CD4-positive, alpha-beta T cell treated with Interleukin-4 for 4 hours (primary cell): ENCODE measurements at regions not wholly inside any gene's neighbourhood (a gene's known extent, or its start where the extent isn't known, plus 50 kb on each side); places are given as distances from the start of the nearest gene placed in this dataset.

Source experiments
- DNase-seq: peaks from one replicate; pipeline ENCODE4 v3.0.0-alpha.2; 2020

DNA sequence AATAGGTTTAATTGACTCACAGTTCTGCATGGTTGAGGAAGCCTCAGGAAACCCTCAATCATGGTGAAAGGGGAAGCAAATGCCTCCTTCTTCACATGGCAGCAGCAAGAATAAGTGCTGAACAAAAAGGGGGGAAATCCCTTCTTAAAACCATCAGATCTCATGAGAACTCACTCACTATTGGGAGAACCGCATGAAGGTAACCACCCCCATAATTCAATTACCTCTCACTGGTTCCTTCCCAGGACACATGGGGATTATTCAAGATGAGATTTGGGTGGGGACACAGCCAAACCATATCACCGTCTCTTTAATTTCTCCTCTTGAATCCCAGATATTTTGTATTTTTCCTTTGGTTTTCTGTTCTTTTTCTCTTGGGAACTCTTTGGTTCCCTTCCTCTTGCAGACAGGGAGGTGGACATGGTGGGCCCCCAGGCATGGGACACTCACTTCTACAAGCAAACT lies 223.6 kb downstream of the TBXT start:
- no peak for DNase-seq

DNA sequence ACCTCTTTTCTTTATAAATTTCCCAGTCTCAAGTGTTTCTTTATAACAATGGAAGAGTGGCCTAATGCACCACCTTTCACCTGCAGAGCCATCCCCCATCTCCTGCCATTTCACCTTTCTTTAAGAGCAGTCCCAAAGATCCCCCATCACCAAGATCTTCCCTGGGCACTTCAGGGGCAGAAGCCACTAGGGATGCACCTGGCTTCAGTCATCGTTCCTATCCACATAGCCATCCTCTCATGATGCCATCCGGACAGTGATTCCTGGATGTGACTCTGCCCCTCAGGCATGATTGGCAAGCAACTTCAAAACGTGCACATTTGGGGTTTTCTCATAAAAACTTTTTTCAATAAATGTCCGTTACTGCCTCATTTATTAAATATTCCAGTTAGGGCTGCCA lies 225.9 kb downstream of the TBXT start:
- DNase-seq, result no peak

DNA sequence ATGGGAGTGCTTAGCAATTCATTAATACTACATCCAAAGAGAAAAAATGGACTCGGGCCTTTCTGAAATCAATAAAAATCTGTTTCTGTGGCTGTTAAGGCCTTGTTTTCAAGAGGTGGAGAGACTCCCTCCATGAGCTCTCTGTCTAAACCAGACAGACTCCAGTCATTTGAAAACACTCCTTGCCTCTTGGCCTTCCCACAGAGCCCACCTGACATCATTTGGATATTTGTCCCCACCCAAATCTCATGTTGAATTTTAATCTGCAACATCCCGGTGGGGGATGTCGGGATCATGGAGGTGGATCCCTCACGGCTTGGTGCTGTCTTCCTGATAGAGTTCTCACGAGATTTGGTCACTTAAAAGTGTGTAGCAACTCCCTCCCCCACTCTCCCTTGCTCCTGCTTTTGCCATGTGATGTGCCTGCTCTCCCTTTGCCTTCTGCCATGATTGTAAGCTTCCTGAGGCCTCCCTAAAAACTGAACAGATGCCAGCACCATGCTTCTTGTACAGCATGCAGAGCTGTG lies 226.3 kb downstream of the TBXT start:
- DNase-seq, result no peak

DNA sequence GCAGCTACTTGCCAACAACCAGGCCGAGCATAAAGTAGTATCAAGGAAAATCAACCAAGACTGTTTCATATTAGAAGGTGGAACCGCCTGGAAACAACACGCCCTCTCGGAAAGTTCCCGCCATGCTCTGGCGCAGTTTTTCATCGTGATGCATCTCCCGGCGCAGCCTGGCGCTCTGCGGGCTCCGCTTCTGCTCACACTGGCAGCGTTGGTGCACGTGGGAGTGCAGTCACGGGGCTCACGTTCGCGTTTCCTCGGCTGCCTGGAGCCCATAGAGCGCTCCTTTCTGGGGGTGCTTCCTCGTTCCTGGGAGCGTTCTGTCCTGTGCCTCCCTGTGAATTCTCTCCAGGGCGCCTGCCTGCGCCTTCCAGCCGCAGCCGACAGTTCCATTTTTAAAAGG lies 227.3 kb downstream of the TBXT start:
- DNase-seq, result no peak

DNA sequence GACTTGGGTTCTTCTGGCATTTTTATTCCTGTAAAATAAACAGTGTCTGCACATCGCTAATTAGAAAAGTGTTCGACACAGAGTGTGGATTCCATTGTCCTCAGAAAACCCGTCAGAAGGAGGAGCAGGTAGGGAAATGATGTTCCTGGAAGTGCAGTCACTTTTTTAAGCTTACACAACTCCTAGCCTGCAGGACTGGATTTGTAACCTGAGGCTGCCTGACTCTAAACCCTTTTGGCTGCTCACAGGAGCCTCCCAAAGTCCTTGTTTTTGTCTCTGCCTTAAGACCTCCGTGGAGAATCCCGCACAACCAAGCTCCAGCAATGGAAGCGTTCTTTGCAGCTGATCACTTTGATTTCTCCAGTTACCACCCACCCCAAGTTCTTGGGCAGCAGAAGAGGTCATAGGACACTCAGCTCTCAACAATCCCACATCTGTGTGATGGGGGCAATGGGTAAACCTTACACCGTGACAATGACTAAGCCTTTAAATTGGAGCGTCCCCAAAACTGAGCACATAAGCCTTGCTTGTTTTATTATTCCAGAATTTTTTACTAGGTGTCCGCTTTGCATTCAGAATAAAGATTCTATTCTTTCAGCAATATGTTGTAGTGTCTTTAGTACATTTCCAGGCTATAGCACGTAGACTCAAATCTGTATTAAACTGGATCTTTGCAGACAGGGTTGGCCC lies 227.9 kb downstream of the TBXT start:
- DNase-seq, result no peak

DNA sequence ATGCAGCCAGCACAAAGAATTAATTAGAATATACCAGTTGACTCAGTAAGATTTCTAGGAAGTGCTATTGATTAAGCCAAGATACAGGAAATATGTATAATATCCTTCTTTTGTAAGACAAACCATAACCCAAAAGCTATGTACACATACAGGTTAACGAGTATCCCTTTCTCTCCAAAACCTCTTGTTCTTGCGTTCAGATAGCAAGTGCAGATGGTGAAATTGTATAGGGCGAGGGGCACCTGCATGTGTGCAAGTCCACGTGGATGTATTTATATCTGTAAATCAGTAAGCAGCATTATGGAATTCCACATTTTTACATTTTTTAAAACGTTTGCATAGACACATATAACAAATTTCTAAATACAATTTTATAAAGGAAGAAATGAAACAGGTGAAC lies 228.6 kb downstream of the TBXT start:
- DNase-seq, result no peak

DNA sequence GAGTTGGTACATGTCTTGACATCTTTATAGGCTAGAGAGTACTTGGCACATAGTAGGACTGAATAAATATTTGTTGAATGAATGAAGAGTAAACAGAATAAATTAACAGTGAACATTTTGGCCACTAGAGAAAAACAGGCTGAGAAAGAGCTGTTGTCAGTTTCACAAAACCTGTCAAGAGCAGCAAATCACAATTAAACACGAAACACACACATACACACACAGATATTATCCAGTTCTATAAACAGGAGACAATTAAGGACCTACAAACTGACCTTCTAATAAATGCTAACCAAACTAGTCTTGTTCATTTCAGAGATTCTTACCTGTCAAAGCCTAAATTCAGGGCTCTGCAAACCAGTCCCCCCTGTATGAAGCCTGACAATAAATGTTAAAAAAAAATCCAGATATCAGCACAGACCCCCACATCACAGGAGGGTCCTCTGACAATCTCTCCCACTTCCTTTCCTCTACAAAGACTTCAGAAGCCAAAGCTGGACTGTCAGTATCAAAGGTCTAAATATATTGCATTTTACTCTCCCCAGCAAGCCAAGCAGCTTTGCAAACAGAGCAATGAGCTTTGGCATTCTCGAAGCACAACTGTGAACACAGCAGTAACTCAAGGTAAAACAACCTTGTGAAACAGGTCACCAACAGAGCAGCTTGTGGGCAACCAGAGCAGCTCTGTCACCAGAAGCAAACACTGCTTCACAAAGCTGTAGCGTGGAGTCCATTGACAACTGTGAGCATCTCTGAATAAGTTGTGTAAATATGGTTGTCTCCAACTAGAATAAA lies 229.9 kb downstream of the TBXT start:
- DNase-seq, result no peak

DNA sequence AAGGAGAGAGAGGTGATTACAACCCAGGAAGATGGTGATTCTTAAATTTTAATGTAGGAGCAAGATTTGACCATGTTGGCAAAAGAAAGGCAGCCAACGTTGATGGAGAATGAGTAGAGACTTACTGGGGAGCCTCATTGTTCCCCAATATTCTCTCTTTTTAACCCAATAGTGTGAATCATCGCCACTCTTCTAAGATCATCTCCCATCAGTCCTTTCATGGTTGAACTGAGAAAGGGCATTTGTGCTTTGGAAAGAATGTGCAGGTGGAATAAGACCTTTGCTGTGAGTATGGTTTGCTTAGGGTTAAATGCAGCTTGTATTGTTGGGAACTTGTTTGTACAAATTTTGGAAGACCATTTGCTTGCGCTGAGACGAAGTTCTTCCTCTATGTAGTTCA lies 231.0 kb downstream of the TBXT start:
- no peak for DNase-seq

DNA sequence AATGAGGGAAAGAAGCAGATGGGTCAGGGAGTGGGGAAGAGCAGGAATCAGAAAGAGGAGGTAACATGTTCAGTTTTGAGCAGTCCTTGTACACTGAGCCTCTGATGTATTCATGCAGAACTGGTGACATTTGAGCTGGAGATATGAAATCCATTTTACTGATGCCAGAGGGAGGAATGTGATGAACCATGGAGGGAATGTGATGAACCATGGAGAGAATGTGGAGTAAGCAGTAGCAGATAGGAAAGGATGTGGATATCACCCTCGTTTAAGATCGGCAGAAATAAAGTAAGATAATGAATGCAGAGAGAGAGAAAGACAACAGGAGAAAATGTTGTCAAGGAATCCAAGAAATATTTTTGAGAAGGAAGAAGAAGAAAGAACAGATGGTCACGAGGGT lies 231.6 kb downstream of the TBXT start:
- DNase-seq, result no peak

DNA sequence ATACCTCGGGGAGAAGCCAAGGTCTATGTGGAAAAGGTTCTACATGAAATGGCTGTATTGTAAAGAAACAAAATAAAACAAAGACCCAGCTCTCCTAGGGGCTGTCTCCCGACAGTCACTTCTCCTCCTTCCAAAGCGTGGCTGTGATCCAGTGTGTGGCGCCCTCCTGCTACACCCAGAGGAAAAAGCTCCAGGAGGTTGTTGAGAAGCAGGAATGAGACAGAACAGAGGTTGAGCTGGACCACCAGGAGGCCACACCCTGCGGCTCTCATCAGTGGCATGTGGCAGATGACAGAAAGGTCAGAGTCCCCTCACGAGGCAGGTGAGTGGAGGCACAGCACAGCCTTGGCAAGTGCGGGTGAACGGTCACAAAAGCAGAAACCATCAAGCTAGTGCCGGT lies 236.0 kb downstream of the TBXT start:
- no peak for DNase-seq

DNA sequence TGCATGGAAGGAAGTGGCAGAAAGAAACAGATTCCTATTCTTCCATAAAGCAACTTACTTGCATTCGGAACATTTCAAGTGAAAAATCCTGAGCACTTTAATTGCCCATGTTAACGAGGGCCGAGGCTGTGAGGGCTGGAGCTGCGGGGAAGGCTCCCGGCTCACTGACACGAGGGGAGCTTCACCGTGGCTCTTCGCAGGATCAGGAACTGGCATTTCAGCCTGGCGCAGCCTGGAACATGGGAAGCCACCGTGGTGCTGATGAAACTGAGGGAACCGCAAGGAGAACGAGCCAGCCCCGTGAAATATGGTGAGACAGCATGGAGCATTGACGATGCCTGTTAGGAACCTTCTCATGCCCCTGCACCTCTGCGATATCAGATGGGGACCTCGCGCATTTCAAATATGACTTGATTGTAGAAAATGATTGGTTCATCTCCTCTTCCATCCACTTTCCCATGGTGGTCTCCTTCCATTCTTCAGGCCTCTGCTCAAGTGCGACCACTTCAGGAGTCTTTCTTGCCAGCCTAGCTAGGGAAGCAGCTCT lies 236.9 kb downstream of the TBXT start:
- no peak for DNase-seq

DNA sequence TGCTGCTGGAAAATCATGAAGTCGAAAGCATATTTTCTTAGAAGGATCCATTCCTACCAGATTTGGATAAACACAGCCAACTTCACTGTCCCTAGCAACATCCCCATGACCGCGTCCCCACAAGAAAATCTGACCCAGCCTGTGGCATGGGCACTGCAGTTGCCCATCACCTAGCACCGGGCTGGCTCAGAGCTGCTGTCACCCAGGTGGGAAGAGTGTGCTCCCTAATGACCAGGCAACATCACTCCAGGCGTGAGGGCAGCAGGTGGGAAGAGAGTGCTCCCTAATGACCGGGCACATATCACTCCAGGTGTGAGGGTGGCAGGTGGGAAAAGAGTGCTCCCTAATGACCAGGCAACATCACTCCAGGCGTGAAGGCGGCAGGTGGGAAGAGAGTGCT lies 238.0 kb downstream of the TBXT start:
- no peak for DNase-seq

DNA sequence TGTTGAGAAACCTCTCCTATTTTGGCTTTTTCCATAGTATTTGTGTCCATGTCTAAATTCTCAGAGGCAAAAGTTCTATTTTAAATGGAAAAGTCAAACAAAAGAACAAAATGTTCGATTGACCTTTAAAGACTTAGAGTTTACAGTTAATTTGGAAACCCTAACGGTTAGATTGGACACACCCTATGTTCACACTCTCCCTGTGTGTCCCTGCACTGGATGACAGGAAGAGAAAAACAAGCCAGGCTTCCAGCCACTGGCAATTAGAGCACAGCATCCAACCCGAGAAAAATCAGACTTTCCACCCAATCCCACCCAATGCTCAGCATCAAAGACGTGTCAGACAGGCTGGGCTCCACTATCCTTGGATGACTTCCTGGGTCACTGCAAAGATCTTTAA lies 241.3 kb downstream of the TBXT start:
- DNase-seq, result no peak

DNA sequence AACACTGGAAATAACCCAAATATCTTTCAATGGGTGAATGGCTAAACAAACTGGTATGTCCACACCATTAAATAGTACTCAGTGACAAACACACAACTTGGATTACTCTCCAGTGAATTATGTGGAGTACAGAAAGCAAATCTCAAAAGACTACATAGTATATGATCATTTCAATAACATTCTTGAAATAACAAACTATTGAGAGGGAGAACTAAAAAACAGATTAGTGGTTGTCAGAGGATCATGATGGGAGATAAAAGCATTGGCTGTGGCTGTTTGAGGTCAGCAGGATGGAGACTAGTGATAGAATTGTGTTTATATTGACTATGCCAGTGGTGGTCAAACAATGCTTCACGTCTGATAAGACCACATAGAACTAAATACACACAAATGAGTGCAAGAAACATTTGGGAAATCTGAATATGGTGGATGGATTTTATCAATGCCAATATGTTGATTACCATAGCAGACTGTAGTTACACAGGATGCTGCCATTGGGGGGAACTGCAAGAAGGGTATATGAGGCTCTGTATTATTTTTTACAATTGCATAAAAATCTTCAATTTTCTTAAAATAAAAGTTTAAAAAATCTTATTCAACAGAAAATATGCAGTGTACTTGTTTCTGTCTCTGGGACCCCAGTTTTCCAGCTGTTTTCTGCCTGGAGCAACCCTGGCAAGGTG lies 242.0 kb downstream of the TBXT start:
- no peak for DNase-seq

DNA sequence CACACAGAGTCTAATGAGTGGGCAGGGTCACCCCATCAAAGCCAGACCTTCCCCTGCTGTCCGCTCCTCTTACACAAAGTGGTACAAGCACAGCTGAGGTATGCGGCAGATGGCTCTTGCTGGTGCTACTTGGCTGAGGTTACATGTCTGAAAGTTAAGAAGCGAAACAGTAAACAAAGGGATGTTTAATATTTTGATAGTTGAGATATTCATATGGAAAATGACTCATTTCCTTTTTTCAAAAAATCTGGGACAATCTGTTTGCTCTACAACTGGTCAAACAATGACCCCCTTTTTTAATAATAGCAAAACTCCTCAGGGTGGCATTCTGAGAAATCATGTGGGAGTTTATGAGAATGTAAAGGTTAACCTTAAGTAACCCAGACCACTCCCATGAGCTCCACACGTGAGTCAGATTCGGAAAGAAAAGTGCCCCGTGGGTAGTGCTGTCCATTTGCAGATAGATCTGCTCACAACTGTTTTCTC lies 245.3 kb downstream of the TBXT start:
- no peak for DNase-seq

DNA sequence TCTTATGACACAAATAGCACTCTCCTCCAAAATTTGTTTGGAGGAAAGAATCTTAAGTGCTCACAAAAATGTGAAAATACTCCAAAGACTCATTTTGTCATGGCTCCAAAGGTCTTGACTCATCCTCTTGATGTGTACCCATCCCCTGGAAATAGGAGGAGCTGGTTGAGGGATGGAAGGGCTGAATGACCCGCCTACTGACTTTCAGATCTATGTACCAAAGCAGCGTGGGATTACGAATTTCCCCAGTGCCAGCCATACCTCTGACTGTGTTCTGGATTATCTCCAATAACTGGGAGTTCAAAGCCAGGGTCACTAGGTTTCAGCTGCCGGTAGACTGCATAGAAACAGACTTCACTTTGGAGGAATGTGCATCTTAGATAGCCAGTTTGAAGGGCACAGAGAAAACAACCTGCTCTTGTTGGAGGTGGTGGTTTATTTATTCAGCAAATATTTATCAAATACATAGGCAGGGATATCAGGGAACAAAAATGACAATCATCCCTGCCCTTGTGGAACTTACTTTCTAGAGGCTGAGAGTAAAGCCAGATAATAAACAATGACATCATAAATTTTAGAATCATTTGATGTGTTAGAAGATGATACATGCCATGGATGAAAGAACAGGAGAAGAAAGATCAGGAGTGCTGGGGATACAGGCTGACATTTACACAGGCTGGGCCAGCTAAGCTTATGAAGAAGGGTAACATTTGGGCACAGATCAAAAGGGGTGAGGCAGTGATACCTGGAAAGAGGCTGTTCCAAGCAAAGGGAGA lies 246.6 kb downstream of the TBXT start:
- DNase-seq, result no peak

DNA sequence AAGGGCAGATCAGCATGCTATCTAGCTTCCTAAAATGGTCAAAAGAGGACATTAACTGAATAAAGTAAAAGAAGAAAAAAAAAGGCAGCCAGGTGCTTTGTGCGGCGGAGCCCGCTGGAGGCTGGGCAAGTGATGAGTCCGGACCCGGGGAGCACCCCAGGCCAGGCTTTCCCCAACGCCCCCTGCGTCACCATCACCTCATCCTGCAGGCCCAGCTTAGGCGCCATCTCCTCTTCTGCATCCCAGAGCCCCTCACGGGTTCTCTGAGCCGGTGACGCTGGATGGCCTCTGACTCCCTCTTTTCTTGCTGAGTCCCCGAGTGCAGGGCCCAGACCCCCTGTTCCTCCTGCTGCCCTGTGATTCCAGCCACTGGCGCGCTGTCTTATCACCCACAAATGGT lies 250.1 kb downstream of the TBXT start:
- no peak for DNase-seq

DNA sequence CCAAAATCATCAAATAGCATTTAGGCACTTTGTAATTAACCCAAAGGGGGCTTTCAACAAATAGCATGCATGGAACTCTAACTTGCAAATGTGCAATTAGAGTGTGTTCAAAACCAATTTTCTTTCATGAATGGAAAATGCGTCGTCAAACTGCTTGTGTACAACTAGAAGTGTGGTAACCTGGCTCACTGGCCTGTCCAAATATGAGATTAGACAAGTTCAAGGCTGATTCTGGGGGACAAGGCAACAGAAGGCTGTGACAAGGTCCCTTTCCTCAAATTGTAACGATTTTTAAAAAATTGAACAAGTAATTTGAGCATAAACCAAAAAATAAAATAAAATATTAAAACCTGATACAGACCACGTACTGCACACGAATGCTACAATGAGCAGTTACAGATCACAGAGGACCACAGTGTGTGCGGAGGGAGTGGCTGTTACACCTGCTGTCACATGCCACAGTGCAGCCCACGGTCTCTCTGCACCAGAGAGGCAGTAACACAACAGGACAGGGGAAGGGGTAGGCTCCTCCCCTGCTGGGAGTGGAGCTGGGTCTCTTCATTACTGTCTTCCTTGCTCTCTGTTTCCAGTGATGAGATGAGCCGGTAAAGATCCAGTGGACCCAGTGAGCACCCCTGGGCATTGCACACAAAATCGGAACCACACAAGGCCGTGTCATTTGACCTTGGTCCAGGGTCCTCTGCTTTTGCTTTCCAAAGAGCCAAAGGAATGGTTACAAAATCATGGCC lies 252.2 kb upstream of the PDE10A start:
- DNase-seq, result no peak

DNA sequence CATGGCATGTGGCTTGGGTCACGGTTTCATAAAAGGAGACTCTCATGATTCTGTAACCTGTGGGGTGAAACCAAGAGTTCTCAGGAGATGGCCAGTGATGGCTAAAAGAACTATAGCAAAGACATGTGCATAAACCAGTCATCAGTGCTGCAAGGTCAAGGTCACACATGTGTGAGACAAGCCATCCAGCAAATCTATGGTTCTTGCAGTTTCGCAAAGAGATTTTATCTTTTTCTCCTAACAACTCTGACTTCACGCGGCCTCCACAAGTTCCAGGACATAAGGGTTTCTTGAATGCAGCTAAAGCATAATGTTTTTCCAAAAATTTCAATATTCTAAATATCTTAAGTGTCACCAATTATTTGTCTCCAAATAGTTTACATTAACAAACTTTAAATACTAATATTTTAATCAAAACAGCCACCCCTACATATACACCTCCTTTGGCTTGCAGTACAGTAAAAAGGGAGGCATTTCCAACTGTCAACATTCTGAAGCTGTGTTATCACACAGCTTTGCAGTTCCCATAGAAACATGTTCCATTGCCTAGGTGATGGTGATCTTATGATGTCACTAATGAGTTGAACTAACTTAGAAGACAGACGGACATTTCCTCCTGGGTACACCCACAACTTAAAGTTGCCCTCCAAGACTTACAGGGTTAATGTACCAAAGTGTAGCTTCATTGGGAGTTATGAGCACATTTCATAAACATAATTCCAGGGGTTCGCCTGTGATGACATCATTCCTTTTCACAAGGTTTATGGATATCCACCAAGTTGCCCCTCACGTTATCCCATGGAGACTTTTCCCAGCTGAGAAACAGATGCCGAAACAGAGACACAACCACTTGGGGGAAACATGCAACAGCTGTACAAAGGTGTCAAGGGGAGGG lies 250.9 kb upstream of the PDE10A start:
- no peak for DNase-seq

DNA sequence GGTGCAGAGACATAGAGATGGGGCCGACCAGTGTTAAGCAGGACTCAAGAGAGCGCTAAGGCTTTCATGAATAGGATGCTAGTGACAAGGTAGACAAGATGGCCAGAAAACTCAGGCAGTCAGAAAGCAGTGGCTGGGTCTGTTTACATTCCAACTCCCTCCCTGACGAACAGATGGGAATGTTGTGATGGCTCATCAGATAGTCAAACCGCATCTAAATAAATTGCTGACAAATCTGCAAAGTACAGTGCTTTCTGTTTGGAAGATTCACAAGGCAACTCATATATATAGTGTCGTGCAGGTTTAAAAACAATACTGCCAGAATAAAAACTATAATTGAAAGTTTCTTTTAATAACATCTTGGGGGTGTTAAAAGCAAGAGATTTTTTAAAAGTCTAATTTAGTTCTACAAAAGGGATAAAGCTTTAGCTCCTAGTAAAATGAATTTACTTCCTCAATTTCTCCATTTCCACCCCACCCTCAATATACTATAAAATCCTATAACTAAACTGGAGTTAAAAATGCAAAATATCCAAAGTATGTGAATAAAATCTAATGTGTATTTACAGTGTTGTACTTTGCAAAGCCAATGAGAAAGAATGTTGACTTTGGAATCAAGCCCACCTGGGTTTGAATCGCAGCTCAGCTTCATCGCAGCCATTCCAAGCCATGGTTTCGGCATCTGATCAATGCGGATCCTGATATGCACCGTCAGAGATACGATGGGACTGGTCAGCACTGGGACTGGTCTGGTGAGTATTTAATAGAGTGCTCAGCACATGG lies 247.3 kb upstream of the PDE10A start:
- no peak for DNase-seq
